ENCODE measurements at regions not wholly inside any gene's neighbourhood (a gene's known extent, or its start where the extent isn't known, plus 50 kb on each side); places are given as distances from the start of the nearest gene placed in this dataset.

DNA sequence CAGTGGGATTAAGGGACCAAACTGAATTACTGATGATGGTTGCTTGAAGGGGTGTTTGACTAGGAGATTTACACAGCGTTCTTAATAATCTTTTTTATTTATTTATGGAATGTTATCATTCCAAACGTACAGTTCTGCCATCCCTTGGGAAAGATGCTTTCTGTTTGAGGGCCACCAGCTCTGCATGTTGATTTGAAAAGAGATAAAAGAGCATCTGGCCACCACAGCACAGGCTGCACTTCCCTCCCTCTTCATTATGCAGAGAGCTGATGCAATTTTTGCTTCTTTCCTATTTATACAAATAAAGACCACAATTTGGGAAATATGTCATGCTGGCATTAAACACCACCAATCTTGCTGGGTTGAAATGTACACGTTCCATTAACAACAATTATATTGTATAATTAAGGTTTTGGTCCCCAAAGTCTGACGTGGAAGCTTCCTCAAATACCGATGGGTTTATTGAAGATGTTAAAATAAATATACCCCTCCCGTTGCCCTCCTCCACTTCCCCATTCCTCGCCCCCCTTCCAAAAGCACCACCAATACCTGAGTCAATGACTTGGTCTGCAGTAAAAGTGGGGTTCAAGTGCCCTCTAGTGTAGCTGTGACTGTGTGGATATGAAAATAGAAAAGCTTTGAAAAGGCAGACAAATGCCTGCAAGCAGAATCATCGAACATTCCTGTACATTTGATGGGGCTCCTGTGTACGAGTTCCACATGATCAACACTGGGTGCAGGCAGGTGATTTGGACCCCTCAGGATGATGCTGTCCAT, 211.9 kb downstream of the HRH4 start:
- TF ChIP-seq, protein P1, sequence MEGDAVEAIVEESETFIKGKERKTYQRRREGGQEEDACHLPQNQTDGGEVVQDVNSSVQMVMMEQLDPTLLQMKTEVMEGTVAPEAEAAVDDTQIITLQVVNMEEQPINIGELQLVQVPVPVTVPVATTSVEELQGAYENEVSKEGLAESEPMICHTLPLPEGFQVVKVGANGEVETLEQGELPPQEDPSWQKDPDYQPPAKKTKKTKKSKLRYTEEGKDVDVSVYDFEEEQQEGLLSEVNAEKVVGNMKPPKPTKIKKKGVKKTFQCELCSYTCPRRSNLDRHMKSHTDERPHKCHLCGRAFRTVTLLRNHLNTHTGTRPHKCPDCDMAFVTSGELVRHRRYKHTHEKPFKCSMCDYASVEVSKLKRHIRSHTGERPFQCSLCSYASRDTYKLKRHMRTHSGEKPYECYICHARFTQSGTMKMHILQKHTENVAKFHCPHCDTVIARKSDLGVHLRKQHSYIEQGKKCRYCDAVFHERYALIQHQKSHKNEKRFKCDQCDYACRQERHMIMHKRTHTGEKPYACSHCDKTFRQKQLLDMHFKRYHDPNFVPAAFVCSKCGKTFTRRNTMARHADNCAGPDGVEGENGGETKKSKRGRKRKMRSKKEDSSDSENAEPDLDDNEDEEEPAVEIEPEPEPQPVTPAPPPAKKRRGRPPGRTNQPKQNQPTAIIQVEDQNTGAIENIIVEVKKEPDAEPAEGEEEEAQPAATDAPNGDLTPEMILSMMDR (IDR thresholded peaks at IDR 0.05), result no peak
- no peak for TF ChIP-seq ZFX (IDR thresholded peaks at IDR 0.05; ENCODE audit: borderline replicate concordance)

Data from 22Rv1 (cell line).